ENCODE measurements at regions not wholly inside any gene's neighbourhood (a gene's known extent, or its start where the extent isn't known, plus 50 kb on each side); places are given as distances from the start of the nearest gene placed in this dataset.

DNA sequence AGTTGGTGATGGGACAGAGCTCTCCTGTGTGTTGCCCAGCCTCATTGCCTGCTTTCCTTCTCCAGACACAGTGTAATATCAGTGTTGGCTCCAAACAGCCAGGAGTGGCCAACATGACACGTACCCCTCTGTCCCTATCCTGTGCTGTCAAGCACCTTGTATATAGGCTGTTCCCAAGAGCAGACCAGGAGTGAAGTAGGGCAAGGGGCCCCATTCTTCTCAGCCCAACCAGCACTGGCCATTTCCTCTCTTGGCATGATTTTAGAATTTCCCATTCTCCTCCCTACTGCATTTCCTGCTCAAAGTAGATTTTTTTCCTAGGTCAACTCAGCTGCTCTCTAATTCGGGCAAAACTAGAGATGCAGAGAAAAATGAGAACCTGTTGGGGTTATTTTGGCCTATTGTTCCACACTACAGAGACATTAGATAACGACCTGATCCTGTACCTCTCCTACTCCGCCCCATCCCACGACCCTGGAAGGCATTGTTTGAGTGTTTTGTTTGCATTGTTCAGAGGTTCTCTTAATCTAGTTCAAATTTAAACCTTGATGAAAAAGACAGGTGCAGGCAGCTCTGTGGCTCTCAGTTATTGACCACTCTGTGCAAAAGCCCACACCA, 95.6 kb downstream of the RASSF10 start:
- TF ChIP-seq POLR2A (IDR thresholded peaks at IDR 0.05; ENCODE audit: low read depth, low read length), result no peak
- TF ChIP-seq POLR2AphosphoS5 (IDR thresholded peaks at IDR 0.05; ENCODE audit: low read depth, low read length), result no peak

All from GM12892 (cell line).